ENCODE measurements at regions not wholly inside any gene's neighbourhood (a gene's known extent, or its start where the extent isn't known, plus 50 kb on each side); places are given as distances from the start of the nearest gene placed in this dataset.

DNA sequence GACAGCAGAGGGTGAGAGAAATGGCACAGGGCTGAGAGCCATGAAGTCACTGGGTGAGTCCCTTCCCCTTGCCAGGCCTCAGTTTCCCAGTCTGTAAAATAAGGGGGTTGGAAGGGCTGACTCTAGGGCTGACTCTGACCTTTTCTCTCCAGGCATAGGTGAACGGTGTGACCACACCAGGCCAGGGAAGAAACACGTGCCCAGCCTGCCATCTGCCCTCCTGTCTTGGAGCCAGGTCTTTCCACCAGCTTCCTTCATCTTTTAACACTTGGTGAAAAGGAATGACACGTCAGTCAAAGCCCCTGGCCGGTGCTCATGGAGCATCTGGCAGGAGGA, 74.4 kb downstream of the CPN2 start:
- TF ChIP-seq, protein P1, sequence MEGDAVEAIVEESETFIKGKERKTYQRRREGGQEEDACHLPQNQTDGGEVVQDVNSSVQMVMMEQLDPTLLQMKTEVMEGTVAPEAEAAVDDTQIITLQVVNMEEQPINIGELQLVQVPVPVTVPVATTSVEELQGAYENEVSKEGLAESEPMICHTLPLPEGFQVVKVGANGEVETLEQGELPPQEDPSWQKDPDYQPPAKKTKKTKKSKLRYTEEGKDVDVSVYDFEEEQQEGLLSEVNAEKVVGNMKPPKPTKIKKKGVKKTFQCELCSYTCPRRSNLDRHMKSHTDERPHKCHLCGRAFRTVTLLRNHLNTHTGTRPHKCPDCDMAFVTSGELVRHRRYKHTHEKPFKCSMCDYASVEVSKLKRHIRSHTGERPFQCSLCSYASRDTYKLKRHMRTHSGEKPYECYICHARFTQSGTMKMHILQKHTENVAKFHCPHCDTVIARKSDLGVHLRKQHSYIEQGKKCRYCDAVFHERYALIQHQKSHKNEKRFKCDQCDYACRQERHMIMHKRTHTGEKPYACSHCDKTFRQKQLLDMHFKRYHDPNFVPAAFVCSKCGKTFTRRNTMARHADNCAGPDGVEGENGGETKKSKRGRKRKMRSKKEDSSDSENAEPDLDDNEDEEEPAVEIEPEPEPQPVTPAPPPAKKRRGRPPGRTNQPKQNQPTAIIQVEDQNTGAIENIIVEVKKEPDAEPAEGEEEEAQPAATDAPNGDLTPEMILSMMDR (conservative IDR thresholded peaks at IDR 0.05; ENCODE audit: low read length): no peak
- TF ChIP-seq EZH2phosphoT487 (IDR thresholded peaks at IDR 0.05; ENCODE audit: borderline replicate concordance, low read depth, low read length): no peak
